ENCODE measurements at regions not wholly inside any gene's neighbourhood (a gene's known extent, or its start where the extent isn't known, plus 50 kb on each side); places are given as distances from the start of the nearest gene placed in this dataset.
"Not testable (repeated sequence)": the region's sequence is repeated elsewhere in the genome, so short reads cannot be mapped to it uniquely, and the experiment has no call there.

DNA sequence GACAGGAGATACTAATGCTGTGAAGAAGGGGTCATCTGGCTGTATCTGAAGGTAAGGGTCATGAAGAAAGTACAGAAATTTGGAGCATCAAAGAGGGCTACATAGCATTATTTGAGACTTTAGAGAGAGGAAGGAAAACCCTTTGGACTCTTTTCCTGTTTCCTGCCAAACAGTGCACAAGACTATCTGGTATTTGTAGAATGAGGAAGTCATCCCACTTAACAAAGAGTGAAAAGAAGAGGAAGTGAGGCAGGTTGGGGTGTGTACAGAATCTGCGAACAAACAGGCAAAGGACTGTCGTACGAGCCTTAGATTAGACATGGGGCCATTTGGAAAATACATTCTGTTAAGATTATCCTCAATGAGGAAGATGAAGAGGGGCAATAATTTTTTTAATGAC, 546.8 kb upstream of the EPHA6 start:
- DNase-seq (ENCODE audit: low read depth): no peak
- in situ Hi-C loops (cut with HindIII; ENCODE audit: low pct_unique_long_range_greater_than_20kb, low sequenced_read_pairs): no loop called here

DNA sequence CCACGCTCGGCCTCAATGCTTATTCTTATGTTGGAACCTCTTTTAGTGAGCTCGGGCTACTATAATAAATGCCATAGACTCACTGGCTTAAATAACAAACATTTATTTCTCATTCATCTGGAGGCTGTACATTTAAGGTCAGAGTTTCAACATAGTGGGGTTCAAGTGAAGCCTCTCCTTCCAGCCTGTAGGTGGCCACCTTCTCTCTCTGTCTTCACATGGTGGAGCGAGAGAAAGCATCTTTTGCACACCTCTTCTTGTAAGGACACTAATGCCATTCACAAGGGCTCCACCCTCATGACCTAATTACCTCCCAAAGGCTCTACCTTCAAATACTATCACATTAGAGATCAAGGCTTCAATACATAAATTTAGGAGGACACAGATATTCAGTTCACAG, 520.3 kb upstream of the EPHA6 start:
- in situ Hi-C loops (cut with HindIII; ENCODE audit: low pct_unique_long_range_greater_than_20kb, low sequenced_read_pairs): no loop called here
- no peak for DNase-seq (ENCODE audit: low read depth)

DNA sequence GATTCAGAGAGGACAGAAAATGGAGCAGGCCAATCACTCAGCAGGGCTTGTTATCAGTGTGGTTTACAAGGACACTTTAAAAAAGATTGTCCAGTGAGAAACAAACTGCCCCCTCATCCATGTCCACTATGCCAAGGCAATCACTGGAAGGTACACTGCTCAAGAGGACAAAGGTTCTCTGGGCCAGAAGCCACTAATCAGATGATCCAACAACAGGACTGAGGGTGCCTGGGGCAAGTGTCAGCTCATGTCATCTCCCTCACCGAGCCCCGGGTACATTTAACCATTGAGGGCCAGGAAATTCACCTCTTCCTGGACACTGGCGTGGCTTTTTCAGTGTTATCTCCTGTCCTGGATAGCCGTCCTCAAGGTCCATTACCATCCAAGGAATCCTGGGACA, 513.7 kb upstream of the EPHA6 start:
- in situ Hi-C loops (cut with HindIII; ENCODE audit: low pct_unique_long_range_greater_than_20kb, low sequenced_read_pairs): no loop called here

DNA sequence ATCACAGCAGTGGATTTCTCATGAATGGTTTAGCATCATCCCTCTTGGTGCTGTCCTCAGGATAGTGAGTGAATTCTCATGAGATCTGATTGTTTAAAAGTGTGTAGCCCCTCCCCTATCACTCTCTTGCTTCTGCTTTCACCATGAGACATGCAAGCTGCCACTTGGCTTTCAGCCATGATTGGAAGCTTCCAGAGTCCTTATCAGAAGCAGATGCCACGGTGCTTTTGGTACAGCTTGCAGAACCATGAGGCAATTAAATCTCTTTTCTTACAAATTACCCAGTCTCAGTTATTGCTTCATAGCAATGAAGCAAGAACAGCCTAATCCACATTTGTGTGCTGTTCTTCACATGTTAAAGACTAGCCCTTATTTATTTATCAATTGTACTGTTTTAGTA, 495.2 kb upstream of the EPHA6 start:
- in situ Hi-C loops (cut with HindIII; ENCODE audit: low pct_unique_long_range_greater_than_20kb, low sequenced_read_pairs): no loop called here
- no peak for DNase-seq (ENCODE audit: low read depth)

More for the DNA sequence above, 513.7 kb upstream of the EPHA6 start:
- DNase-seq (ENCODE audit: low read depth): no peak

DNA sequence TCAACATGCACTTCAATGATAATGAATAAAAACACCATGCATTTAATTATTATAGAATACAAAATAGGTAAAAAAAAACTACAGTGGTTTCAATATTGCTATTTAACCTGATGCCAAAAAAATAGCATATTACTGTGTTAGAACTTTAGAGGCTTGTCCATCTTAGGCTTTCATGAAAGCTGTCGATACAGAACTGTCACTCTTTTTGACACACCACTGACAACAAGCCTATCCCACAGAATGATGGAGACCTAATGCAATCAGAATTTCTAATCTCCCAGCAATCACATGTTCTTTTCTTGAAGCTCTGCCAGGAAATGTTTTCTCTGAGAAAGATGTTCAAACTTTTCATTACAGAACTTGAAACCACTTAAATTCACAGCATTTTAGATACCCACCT, 490.3 kb upstream of the EPHA6 start:
- in situ Hi-C loops (cut with HindIII; ENCODE audit: low pct_unique_long_range_greater_than_20kb, low sequenced_read_pairs): no loop called here
- no peak for DNase-seq (ENCODE audit: low read depth)

DNA sequence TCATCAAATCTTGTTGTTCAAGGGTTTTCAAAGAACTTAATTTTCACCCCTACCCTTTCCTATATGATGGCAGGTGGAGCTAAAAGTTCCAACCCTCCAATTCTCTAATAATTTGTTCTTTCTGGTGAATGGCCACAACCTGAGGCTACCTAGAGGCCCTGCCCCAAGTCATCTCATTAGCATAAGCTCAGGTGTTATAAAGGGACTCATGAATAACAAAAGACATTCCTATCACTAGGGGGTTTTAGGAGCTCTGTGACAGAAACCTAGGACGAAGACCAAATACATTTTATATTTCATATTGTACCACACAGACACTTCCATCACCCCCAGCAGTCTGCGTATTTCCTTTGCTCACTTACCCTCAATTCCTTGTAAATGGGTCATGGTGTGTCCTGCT, 483.6 kb upstream of the EPHA6 start:
- in situ Hi-C loops (cut with HindIII; ENCODE audit: low pct_unique_long_range_greater_than_20kb, low sequenced_read_pairs): no loop called here
- no peak for DNase-seq (ENCODE audit: low read depth)

DNA sequence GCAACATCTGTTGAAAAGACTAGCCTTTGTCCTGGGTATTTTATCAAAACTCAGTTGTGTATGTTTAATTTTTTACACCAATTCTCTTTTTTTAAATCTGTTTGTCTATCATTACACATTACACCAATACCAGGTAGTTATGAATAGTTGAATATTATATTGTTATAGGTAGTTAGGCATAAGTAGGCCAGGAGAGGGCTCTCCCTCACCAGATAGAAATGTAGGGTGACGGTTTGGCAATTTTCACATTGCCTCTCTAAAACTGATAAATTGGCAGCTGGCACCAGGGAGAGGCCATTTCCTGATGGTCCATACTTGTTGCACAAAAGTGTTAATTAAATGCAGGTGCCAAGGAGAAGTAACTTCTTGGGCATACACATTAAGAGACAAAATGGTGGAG, 483.1 kb upstream of the EPHA6 start:
- DNase-seq (ENCODE audit: low read depth): no peak
- in situ Hi-C loops (cut with HindIII; ENCODE audit: low pct_unique_long_range_greater_than_20kb, low sequenced_read_pairs): no loop called here

DNA sequence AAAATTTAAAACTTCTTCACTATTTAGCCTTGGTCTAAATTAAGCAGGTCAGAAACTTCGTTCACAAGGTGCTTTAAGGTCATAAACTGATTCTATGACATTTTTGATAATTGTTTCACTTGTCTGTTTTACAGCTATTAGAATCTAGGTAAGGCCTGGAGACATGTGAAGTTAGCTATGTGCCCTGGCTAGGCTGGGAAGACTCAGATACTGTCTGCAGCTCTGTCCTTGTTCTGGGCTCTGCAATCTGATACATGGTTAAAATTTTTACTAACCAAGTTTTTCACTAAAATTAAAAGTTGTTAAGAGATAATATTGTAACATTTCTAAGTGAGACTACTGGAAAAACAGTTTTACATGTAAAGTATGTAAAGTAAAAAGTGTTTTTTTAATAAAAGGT, 479.6 kb upstream of the EPHA6 start:
- in situ Hi-C loops (cut with HindIII; ENCODE audit: low pct_unique_long_range_greater_than_20kb, low sequenced_read_pairs): no loop called here
- DNase-seq (ENCODE audit: low read depth): no peak

DNA sequence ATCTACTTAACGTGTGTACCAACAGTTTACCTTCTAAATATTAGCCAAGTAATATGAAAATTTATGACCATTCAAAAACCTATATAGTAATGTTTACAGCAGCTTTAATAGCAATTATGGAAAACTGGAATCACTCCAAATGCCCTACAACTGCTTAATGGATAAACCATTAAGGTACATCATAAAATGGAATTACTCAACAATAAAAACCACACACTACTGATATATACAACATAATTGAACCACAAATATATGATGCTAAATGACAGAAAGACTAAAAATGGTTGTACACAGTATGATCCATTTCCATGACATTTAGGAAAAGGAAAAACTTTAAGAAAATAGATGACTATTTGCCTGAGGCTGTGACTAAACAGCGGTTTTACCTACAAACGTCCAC, 467.1 kb upstream of the EPHA6 start:
- no peak for DNase-seq (ENCODE audit: low read depth)
- in situ Hi-C loops (cut with HindIII; ENCODE audit: low pct_unique_long_range_greater_than_20kb, low sequenced_read_pairs): no loop called here

DNA sequence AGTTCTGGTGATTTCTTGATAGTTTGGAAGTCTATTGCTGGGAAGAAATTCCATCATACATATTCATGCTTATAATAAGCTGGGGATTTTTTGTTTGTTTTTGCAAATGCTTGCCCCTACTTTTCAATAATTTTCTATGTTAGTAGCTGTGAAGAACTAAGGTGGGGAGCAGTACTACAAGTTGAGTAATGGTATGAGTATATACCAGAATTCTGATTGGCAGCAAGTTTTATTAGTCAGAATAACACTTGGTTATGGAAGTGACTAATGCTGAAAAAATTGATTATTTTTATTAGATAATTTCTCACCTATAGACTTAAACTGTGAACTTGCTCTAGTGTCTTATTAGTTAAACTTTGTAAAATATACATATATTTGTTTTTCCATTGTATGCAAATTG, 462.8 kb upstream of the EPHA6 start:
- DNase-seq (ENCODE audit: low read depth); in situ Hi-C loops (cut with HindIII; ENCODE audit: low pct_unique_long_range_greater_than_20kb, low sequenced_read_pairs): not testable (repeated sequence)

DNA sequence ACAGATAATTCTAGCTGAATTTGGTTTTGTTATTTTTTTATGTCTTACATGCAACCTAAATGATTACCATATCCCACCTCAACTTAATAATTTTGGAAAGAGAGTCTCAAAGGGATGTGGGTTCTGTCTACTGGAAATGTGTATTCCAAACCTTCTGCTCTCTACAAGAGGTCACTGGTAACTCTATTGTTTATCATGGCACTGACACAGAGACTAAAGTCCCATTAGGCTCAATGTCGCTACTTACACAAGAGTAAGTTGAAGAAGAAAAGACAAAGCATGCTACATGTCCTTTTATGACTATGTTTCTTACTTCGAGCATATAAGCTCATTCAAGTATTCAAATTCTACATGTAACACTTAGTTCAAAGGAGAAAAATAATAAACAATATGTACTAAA, 460.3 kb upstream of the EPHA6 start:
- DNase-seq (ENCODE audit: low read depth): no peak
- in situ Hi-C loops (cut with HindIII; ENCODE audit: low pct_unique_long_range_greater_than_20kb, low sequenced_read_pairs): no loop called here

DNA sequence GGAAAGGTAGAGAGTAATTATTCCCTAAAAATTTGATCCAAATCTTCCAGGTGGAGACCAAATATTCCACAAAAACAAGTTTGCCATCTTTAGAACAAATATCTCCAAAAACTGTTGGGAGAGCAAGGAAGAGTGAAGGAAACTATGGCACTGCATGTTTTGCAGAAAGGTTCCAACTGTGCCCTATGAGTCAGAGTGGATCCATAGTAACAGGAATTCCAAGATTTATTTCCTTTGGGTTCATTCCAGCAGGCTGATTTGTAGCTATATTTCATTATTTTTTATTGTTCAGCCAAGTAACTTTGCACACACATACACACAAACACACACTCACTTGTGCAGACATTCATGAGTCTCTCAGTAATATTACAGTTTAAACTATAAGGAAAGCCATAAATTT, 459.7 kb upstream of the EPHA6 start:
- no peak for DNase-seq (ENCODE audit: low read depth)
- in situ Hi-C loops (cut with HindIII; ENCODE audit: low pct_unique_long_range_greater_than_20kb, low sequenced_read_pairs): no loop called here

DNA sequence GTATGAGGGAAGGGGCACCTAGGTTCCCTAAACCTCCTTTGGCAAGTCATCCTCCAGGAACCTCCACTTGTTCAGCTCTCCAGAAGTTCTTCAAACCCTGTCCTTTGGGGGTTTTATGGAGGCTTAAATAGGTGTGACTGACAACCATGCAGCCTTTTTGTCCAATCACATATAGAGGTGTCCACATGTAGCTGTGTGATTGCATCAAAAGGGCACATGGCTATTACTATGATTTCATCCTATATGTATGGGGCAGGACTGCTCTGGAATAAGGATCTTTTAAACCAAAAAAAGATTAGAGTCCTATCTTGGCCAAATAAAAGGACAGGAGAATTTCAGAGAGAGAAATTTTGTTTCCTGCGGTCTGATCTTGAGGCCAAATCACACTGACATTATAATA, 453.2 kb upstream of the EPHA6 start:
- DNase-seq (ENCODE audit: low read depth): no peak
- in situ Hi-C loops (cut with HindIII; ENCODE audit: low pct_unique_long_range_greater_than_20kb, low sequenced_read_pairs): no loop called here

DNA sequence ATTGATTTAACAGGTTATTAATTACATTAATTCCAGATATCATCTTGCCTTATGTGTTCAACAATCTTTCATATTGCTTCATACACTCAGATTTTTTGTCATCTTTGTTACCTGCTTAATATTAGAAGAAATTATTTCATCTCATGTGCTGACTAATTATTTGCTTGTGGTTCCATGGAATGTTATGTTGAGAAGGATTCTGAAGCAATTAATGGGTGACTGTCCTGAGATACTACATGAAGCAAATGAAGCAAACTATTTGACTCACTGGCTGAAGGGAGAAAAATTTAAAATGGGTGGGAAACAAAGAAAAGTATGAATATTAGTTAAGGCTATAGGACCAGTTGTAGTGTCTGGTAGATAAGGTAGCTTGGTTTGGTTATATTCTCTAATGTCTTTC, 443.8 kb upstream of the EPHA6 start:
- no peak for DNase-seq (ENCODE audit: low read depth)
- in situ Hi-C loops (cut with HindIII; ENCODE audit: low pct_unique_long_range_greater_than_20kb, low sequenced_read_pairs): no loop called here

DNA sequence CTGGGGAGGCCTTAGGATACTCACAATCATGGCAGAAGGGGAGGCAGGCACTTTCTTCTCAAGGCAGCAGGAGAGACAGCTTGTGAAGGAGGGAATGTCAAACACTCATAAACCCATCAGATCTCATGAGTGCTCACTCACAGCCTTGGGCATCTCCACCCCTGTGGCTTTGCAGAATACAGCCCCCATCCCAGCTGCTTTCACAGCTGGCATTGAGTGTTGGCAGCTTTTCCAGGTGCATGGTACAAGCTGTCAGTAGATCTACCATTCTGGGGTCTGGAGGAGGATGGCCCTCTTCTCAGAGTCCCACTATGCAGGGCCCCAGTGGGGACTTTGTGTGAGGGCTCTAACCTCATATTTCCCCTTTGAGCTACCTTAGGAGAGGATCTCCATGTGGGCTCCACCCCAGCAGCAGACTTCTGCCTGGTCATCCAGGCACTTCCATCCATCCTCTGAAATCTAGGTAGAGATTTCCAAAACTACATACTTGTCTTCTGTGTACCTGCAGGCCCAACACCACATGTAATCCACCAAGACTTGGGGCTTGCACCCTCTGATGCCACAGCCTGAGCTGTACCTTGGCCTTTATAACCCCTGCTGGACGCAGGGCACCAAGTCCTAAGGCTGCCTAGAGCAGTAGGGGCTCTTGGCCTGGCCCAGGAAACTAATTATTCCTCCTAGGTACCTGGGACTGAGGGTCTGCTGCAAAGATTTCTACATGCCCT, 404.2 kb upstream of the EPHA6 start:
- in situ Hi-C loops (cut with HindIII; ENCODE audit: low pct_unique_long_range_greater_than_20kb, low sequenced_read_pairs): no loop called here

DNA sequence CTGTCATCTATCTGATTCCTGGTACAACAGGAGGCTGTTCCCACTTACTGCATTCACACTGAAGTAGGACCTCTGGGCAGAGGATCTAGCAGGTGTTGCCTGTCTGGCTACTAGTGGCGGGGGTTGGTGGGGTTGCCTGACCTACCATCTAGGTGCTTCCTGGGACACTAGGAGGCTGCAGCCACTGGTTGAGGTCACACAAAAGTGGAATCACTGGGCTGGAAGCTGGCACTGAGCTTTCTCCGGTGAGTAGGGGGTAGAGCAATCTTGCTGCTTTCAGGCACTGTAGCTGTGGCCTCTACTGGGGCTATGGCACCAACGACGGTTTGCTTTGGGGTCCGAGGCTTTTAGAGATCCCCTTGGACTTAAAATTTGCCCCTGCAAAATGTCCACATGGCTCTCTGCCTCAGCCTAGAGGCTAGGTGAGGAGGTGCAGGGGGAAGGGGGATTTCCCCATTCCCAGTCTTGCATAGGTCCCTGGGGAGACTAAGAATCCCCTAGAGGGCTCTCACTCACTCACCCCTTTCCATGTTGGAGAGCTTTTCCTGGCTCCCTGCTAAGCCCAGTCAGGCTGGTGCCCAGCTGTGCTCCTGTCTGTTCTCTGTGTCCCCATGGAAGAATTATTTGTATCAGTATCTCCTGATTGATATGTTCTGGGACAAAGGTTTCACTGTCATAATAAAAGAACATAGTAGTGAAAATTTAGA, 397.7 kb upstream of the EPHA6 start:
- in situ Hi-C loops (cut with HindIII; ENCODE audit: low pct_unique_long_range_greater_than_20kb, low sequenced_read_pairs): no loop called here

More for the DNA sequence above, 404.2 kb upstream of the EPHA6 start:
- no peak for DNase-seq (ENCODE audit: low read depth)

DNA sequence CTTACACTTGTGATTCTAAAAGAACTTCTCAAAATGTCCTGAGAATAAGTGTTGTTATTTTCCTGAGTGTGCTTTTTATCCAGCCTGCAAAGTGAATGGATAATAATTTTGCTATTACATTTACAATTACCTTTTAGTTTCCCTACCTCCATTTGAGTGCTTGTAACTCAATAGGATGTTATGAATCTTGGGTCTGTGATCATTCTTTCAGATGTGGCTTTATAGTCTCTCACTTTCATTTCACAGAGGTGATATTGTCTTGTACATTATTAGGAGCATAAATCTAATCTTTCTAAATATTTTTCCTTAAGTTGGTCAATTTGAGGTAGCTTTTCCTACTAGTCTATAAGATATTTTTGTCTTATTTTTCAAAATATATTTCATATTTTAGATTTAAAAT, 386.3 kb upstream of the EPHA6 start:
- in situ Hi-C loops (cut with HindIII; ENCODE audit: low pct_unique_long_range_greater_than_20kb, low sequenced_read_pairs): no loop called here
- no peak for DNase-seq (ENCODE audit: low read depth)

More for the DNA sequence above, 397.7 kb upstream of the EPHA6 start:
- no peak for DNase-seq (ENCODE audit: low read depth)

DNA sequence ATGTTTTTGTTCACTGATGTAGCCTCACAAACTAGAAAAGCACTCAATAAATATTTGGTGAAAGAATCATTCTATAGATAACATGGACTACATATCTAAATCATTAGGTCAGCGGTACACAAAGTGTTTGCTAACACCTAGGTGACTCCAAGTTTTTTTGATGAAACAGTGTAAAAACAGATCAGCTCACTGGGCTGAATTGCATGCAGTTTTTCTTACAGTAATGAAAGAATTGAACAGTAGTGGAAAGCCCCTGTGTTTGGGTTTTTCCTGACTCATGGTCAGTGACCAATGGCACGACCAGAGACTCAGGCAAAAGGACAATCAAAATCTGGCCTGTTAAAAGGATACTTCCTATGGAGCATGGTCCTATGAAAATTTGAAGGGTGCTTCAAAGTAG, 384.3 kb upstream of the EPHA6 start:
- in situ Hi-C loops (cut with HindIII; ENCODE audit: low pct_unique_long_range_greater_than_20kb, low sequenced_read_pairs): no loop called here
- no peak for DNase-seq (ENCODE audit: low read depth)

DNA sequence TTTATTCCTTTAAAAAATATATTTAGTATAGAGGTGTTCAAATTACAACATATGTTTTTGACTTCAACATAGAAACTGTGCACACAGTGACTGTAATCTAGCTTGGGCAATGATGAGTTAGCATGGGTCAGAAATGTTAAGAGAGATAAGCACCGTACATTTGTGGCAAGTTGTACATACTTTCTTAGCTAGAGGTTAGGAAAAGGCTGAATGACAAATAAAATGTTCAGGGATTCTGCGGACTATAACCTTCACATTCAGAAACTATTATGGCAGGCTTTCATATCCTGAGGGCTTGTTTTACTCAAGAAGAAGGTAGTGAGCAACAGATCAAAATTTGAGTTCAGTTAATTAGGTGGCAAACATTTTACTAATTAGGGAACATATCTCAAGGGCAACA, 379.7 kb upstream of the EPHA6 start:
- in situ Hi-C loops (cut with HindIII; ENCODE audit: low pct_unique_long_range_greater_than_20kb, low sequenced_read_pairs): no loop called here
- DNase-seq (ENCODE audit: low read depth): no peak

DNA sequence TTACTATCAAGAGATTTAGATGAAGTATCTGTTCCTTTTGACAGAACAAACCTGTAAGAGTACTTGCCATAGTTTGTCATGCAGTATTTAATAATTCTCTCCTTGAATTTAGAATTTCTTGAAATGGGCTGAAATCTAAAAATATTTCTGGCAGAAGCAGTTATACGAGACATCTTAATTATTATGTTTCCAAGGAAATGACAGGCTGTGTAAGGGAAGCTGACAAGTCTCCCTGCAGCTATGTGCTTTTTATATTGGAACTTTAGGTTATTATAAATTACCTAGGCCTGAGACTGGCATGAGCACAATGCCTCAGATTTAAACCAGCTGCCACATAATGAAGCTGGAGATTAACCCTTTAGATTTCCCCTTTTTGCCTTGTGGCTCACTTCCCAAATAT, 365.0 kb upstream of the EPHA6 start:
- in situ Hi-C loops (cut with HindIII; ENCODE audit: low pct_unique_long_range_greater_than_20kb, low sequenced_read_pairs): no loop called here
- DNase-seq (ENCODE audit: low read depth): no peak

All from Caki2 (cell line).